Osteoblast (primary cell): ENCODE measurements at regions not wholly inside any gene's neighbourhood (a gene's known extent, or its start where the extent isn't known, plus 50 kb on each side); places are given as distances from the start of the nearest gene placed in this dataset.

ENCODE experiments used
- DNase-seq: peaks from one replicate; pipeline ENCODE4 v3.0.0; 2011; ENCODE audit warnings: low spot score, mixed read lengths; ENCODE audit not compliant: insufficient read length; ENCODE audit errors: missing footprints
- H2AFZ ChIP-seq: 2 replicates; pipeline ENCODE4 v1.6.0; 2011; ENCODE audit warnings: mild to moderate bottlenecking, low read length
- H3K27ac ChIP-seq: 2 replicates; pipeline ENCODE4 v1.5.1; 2011; ENCODE audit warnings: mild to moderate bottlenecking, low read depth, low read length, moderate library complexity
- H3K27me3 ChIP-seq: 2 replicates; pipeline ENCODE4 v1.6.0; 2012; ENCODE audit warnings: mild to moderate bottlenecking, control low read depth, inconsistent platforms, low read length, moderate library complexity; ENCODE audit not compliant: insufficient read depth
- H3K36me3 ChIP-seq: 2 replicates; pipeline ENCODE4 v1.5.1; 2011; ENCODE audit warnings: mild to moderate bottlenecking, low read length, control low read depth, moderate library complexity; ENCODE audit not compliant: insufficient read depth
- H3K4me1 ChIP-seq: 2 replicates; pipeline ENCODE4 v1.5.1; 2011; ENCODE audit warnings: mild to moderate bottlenecking, low read length, control low read depth, moderate library complexity; ENCODE audit not compliant: insufficient read depth
- H3K4me2 ChIP-seq: 2 replicates; pipeline ENCODE4 v1.6.0; 2011; ENCODE audit warnings: mild to moderate bottlenecking, low read length; ENCODE audit not compliant: insufficient read depth
- H3K4me3 ChIP-seq: fragments of 200-600 bp; sonication (generic); 3 replicates; pipeline ENCODE4 v1.5.1; 2012; ENCODE audit warnings: mild to moderate bottlenecking, low read length, inconsistent platforms; ENCODE audit not compliant: insufficient read depth
- H3K79me2 ChIP-seq: 2 replicates; pipeline ENCODE4 v1.6.0; 2012; ENCODE audit warnings: mild to moderate bottlenecking, low read length, control low read depth, inconsistent platforms; ENCODE audit not compliant: insufficient read depth
- H3K9me3 ChIP-seq: 2 replicates; pipeline ENCODE4 v1.5.1; 2011; ENCODE audit warnings: low read depth, low read length, control low read depth
- H4K20me1 ChIP-seq: 2 replicates; pipeline ENCODE4 v1.6.0; 2012; ENCODE audit warnings: mild to moderate bottlenecking, low read length, control low read depth; ENCODE audit not compliant: insufficient read depth
- CTCF ChIP-seq: IDR thresholded peaks from 2 replicates; pipeline ENCODE4 v1.5.1; 2011; ENCODE audit warnings: mild to moderate bottlenecking, low read depth, low read length, moderate library complexity; ENCODE audit errors: extremely low read depth

- Histone ChIP-seq H3K9me3 (no peaks in the 10 kb centered on the region), H2AFZ (no peak overlapping the region), H3K79me2 (no peaks in the 10 kb centered on the region), H3K4me1 (no peaks in the 10 kb centered on the region), H3K27me3 (peaks cover 4% of the 10 kb centered on the region), H3K36me3 (no peaks in the 10 kb centered on the region), H3K27ac (no peak overlapping the region), H3K4me2 (no peak overlapping the region), H3K4me3 (no peak overlapping the region), H4K20me1 (no peaks in the 10 kb centered on the region)
- TF ChIP-seq CTCF: no peak
- DNase-seq: no peak
These were observed 128.0 kb downstream of the NUAK1 start for GRCh38 chr12:106010741-106011140.
